ENCODE measurements at regions not wholly inside any gene's neighbourhood (a gene's known extent, or its start where the extent isn't known, plus 50 kb on each side); places are given as distances from the start of the nearest gene placed in this dataset.

DNA sequence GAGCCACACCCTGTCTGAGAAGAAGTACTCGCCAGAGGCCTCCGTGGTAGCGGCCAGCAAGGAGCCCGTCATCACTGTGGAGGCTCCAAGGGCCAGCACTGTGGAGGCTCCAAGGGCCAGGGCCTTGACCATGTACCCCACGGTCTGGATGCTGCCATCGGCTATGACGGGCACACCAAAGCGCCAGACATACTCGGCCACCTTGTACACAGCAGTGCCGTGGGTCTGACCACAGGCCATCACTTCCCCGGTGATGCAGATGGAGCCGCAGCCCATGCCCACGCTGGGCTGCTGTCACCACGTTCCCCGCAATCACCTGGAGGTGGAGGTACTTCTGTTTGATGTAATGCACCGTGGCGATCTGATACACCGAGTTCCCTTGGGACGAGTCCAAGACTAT lies 377.7 kb upstream of the MAOA start:
- TF ChIP-seq, protein P1, sequence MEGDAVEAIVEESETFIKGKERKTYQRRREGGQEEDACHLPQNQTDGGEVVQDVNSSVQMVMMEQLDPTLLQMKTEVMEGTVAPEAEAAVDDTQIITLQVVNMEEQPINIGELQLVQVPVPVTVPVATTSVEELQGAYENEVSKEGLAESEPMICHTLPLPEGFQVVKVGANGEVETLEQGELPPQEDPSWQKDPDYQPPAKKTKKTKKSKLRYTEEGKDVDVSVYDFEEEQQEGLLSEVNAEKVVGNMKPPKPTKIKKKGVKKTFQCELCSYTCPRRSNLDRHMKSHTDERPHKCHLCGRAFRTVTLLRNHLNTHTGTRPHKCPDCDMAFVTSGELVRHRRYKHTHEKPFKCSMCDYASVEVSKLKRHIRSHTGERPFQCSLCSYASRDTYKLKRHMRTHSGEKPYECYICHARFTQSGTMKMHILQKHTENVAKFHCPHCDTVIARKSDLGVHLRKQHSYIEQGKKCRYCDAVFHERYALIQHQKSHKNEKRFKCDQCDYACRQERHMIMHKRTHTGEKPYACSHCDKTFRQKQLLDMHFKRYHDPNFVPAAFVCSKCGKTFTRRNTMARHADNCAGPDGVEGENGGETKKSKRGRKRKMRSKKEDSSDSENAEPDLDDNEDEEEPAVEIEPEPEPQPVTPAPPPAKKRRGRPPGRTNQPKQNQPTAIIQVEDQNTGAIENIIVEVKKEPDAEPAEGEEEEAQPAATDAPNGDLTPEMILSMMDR (tag by site-specific recombination; IDR thresholded peaks at IDR 0.05): no peak
- no peak for TF ChIP-seq MZF1 (tag by site-specific recombination; IDR thresholded peaks at IDR 0.05; ENCODE audit: borderline replicate concordance)
- no peak for TF ChIP-seq HIC1 (tag by site-specific recombination; IDR thresholded peaks at IDR 0.05)
- TF ChIP-seq, protein P2, sequence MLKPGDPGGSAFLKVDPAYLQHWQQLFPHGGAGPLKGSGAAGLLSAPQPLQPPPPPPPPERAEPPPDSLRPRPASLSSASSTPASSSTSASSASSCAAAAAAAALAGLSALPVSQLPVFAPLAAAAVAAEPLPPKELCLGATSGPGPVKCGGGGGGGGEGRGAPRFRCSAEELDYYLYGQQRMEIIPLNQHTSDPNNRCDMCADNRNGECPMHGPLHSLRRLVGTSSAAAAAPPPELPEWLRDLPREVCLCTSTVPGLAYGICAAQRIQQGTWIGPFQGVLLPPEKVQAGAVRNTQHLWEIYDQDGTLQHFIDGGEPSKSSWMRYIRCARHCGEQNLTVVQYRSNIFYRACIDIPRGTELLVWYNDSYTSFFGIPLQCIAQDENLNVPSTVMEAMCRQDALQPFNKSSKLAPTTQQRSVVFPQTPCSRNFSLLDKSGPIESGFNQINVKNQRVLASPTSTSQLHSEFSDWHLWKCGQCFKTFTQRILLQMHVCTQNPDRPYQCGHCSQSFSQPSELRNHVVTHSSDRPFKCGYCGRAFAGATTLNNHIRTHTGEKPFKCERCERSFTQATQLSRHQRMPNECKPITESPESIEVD (tag by site-specific recombination; IDR thresholded peaks at IDR 0.05): no peak
- TF ChIP-seq ZNF24 (tag by site-specific recombination; IDR thresholded peaks at IDR 0.05): no peak
- no peak for TF ChIP-seq ZNF280D (tag by site-specific recombination; IDR thresholded peaks at IDR 0.05)
- TF ChIP-seq ZBTB20 (tag by site-specific recombination; IDR thresholded peaks at IDR 0.05): no peak
